SK-N-SH (cell line): ENCODE measurements at regions not wholly inside any gene's neighbourhood (a gene's known extent, or its start where the extent isn't known, plus 50 kb on each side); places are given as distances from the start of the nearest gene placed in this dataset.

Experiments
- CTCF ChIA-PET: fragments of 300-600, 350-600 bp; formaldehyde crosslinking; extraction: SDS; loops from one replicate; lab custom pipeline; 2021; lab: Yijun Ruan, JAX
- POLR2A ChIA-PET: fragments of 350-600 bp; sonication (Branson Sonifier 250); formaldehyde crosslinking; extraction: SDS; loops from one replicate; lab custom pipeline; 2020; ENCODE audit warnings: antibody characterized with exemption, inconsistent platforms; lab: Yijun Ruan, JAX
- DNase-seq: peaks from one replicate; pipeline ENCODE4 v3.0.0; 2012
- H2AFZ ChIP-seq: fragments of 200-600 bp; sonication (generic); 2 replicates; pipeline ENCODE4 v1.8.1; 2016; ENCODE audit warnings: antibody characterized with exemption, mild to moderate bottlenecking, low read depth
- H3F3A ChIP-seq: fragments of 200-600 bp; sonication (generic); replicated peaks from 2 replicates; pipeline ENCODE3; 2016; ENCODE audit warnings: antibody characterized with exemption, mild to moderate bottlenecking; ENCODE audit not compliant: insufficient read depth
- H3K27ac ChIP-seq, 2 experiments: fragments of 200-500 bp in 1 of 2; fragments of 200-600 bp in 1 of 2; sonication (Bioruptor generic) in 1 of 2; sonication (generic), shearing (Covaris generic) in 1 of 2; 2 replicates each; pipeline versions ENCODE4 v1.5.1 to v1.6.1; 2014 to 2016; ENCODE audit warnings: low read depth in 2 of 2, inconsistent platforms in 1 of 2, low read length in 1 of 2, mild to moderate bottlenecking in 1 of 2, mixed read lengths in 1 of 2
- H3K27me3 ChIP-seq: fragments of 200-600 bp; sonication (generic), shearing (Covaris generic); 2 replicates; pipeline ENCODE4 v1.6.1; 2016; ENCODE audit warnings: mixed run types; ENCODE audit not compliant: insufficient read depth
- H3K36me3 ChIP-seq, 2 experiments: fragments of 200-500 bp in 1 of 2; fragments of 200-600 bp in 1 of 2; sonication (Bioruptor generic) in 1 of 2; sonication (generic) in 1 of 2; replicated peaks in 1 of 2; 2 replicates each; pipeline versions ENCODE3 to v1.5.1; 2014 to 2016; ENCODE audit warnings: low read length in 1 of 2, mild to moderate bottlenecking in 1 of 2; ENCODE audit not compliant: insufficient read depth in 2 of 2, control insufficient read depth in 1 of 2
- H3K4me1 ChIP-seq, 2 experiments: fragments of 200-500 bp in 1 of 2; fragments of 200-600 bp in 1 of 2; sonication (Bioruptor generic) in 1 of 2; sonication (generic), shearing (Covaris generic) in 1 of 2; 2 replicates each; pipeline versions ENCODE4 v1.5.1 to v1.6.1; 2014 to 2016; ENCODE audit warnings: low read depth in 1 of 2, low read length in 1 of 2, mixed run types in 1 of 2; ENCODE audit not compliant: insufficient read depth in 2 of 2, control insufficient read depth in 1 of 2
- H3K4me2 ChIP-seq: fragments of 200-600 bp; sonication (generic), shearing (Covaris generic); 2 replicates; pipeline ENCODE4 v1.6.1; 2017; ENCODE audit warnings: mixed run types
- H3K4me3 ChIP-seq, 2 experiments: fragments of 200-500 bp in 1 of 2; fragments of 200-600 bp in 1 of 2; sonication (Bioruptor generic) in 1 of 2; sonication (generic), shearing (Covaris generic) in 1 of 2; 2 replicates each; pipeline versions ENCODE4 v1.5.1 to v1.8.1; 2014 to 2016; ENCODE audit warnings: low read depth in 2 of 2, inconsistent platforms in 1 of 2, low read length in 1 of 2, mild to moderate bottlenecking in 1 of 2, mixed read lengths in 1 of 2, moderate library complexity in 1 of 2
- H3K79me2 ChIP-seq: fragments of 200-600 bp; sonication (generic); 2 replicates; pipeline ENCODE4 v1.8.1; 2017; ENCODE audit warnings: mild to moderate bottlenecking; ENCODE audit not compliant: insufficient read depth
- H3K9ac ChIP-seq: fragments of 200-600 bp; sonication (generic); 2 replicates; pipeline ENCODE4 v1.6.1; 2017; ENCODE audit warnings: mixed run types
- H3K9me2 ChIP-seq: fragments of 200-600 bp; sonication (generic); 2 replicates; pipeline ENCODE4 v1.6.1; 2017; ENCODE audit warnings: mixed run types
- H3K9me3 ChIP-seq: fragments of 200-600 bp; sonication (generic); 2 replicates; pipeline ENCODE4 v1.6.1; 2017; ENCODE audit warnings: mixed run types, mild to moderate bottlenecking, moderate library complexity
- H4K20me1 ChIP-seq: fragments of 200-600 bp; sonication (generic); 2 replicates; pipeline ENCODE4 v1.6.1; 2017; ENCODE audit warnings: mild to moderate bottlenecking, mixed run types; ENCODE audit not compliant: insufficient read depth
- ELF1 ChIP-seq: IDR thresholded peaks from 2 replicates; pipeline ENCODE4 v1.4.0; 2012
- EP300 ChIP-seq, 2 experiments: IDR thresholded peaks; 2 replicates each; pipeline versions ENCODE4 v1.4.0 to v1.6.1; 2012; ENCODE audit warnings: borderline replicate concordance in 1 of 2, low read depth in 1 of 2, low read length in 1 of 2
- EZH2phosphoT487 ChIP-seq: fragments of 200-600 bp; sonication (generic); IDR thresholded peaks from 2 replicates; pipeline ENCODE4 v1.6.1; 2017; ENCODE audit warnings: low read depth, mixed run types, mild to moderate bottlenecking, antibody characterized with exemption, moderate library complexity, borderline replicate concordance
- FOXJ3 ChIP-seq: sonication (generic); formaldehyde crosslinking; IDR thresholded peaks from 2 replicates; pipeline ENCODE4 v1.5.1; 2020; ENCODE audit warnings: mild to moderate bottlenecking, missing genetic modification reagents
- FOXM1 ChIP-seq: IDR thresholded peaks from 2 replicates; pipeline ENCODE4 v1.4.0; 2012; ENCODE audit warnings: low read depth, mild to moderate bottlenecking
- GATA2 ChIP-seq: sonication (generic); formaldehyde crosslinking; IDR thresholded peaks from 2 replicates; pipeline ENCODE4 v1.5.0; 2020; ENCODE audit warnings: mild to moderate bottlenecking, missing genetic modification reagents
- JUND ChIP-seq: IDR thresholded peaks from 2 replicates; pipeline ENCODE4 v1.4.0; 2012
- MAX ChIP-seq: IDR thresholded peaks from 2 replicates; pipeline ENCODE4 v1.4.0; 2012; ENCODE audit warnings: low read depth
- MXI1 ChIP-seq: IDR thresholded peaks from 2 replicates; pipeline ENCODE4 v1.6.1; 2012; ENCODE audit warnings: mild to moderate bottlenecking, low read depth, low read length, improper control_type of control experiment
- NRF1 ChIP-seq: IDR thresholded peaks from 2 replicates; pipeline ENCODE4 v1.6.1; 2012; ENCODE audit warnings: low read depth, mild to moderate bottlenecking, low read length
- POLR2AphosphoS5 ChIP-seq: IDR thresholded peaks from 2 replicates; pipeline ENCODE4 v1.6.1; 2012; ENCODE audit warnings: low read depth, low read length
- RCOR1 ChIP-seq: fragments of 150-350 bp; IDR thresholded peaks from 2 replicates; pipeline ENCODE4 v1.6.1; 2017; ENCODE audit warnings: antibody characterized with exemption, low read length
- REST ChIP-seq: IDR thresholded peaks from 2 replicates; pipeline ENCODE4 v1.6.1; 2012; ENCODE audit warnings: mild to moderate bottlenecking, low read depth, low read length, moderate library complexity
- RXRA ChIP-seq: IDR thresholded peaks from 2 replicates; pipeline ENCODE4 v1.4.0; 2012; ENCODE audit warnings: low read depth, mild to moderate bottlenecking, borderline replicate concordance
- SIN3A ChIP-seq: IDR thresholded peaks from 2 replicates; pipeline ENCODE4 v1.6.1; 2012; ENCODE audit warnings: low read depth, mild to moderate bottlenecking, low read length, moderate library complexity, borderline replicate concordance
- TAF1 ChIP-seq: IDR thresholded peaks from 2 replicates; pipeline ENCODE4 v1.6.1; 2012; ENCODE audit warnings: low read depth, mild to moderate bottlenecking, low read length, moderate library complexity, borderline replicate concordance
- TCF12 ChIP-seq: IDR thresholded peaks from 2 replicates; pipeline ENCODE4 v1.4.0; 2012
- TEAD4 ChIP-seq: IDR thresholded peaks from 2 replicates; pipeline ENCODE4 v1.4.0; 2012; ENCODE audit warnings: mild to moderate bottlenecking, borderline replicate concordance; ENCODE audit not compliant: insufficient read depth
- YY1 ChIP-seq: IDR thresholded peaks from 2 replicates; pipeline ENCODE4 v1.4.0; 2012; ENCODE audit warnings: low read depth, mild to moderate bottlenecking
- ZBTB33 ChIP-seq: IDR thresholded peaks from 2 replicates; pipeline ENCODE4 v1.4.0; 2012; ENCODE audit warnings: low read depth, borderline replicate concordance
- WGBS: methylation state at CpG from one replicate; pipeline ENCODE4 v1.1.6; 2017; ENCODE audit warnings: low lambda C conversion rate; 5-methylcytosine and 5-hydroxymethylcytosine counted together
- TF ChIP-seq, protein P1 (sequence below): fragments of 150-350 bp; IDR thresholded peaks from 2 replicates; pipeline ENCODE4 v1.6.1; 2016; ENCODE audit warnings: mild to moderate bottlenecking, low read depth, low read length
- TF ChIP-seq, protein P2 (sequence below): fragments of 200-600 bp; sonication (generic); IDR thresholded peaks from 2 replicates; pipeline ENCODE4 v1.6.1; 2017; ENCODE audit warnings: antibody characterized with exemption, mild to moderate bottlenecking, moderate library complexity

GRCh38 chr18:39647627-39648534 lies 2082.3 kb upstream of the CELF4 start (continued):
- TF ChIP-seq REST: no peak
- no peak for TF ChIP-seq TAF1
- no peak for TF ChIP-seq GATA2 (CRISPR knock-in tag)
- no peak for TF ChIP-seq RCOR1
- TF ChIP-seq, protein P1, sequence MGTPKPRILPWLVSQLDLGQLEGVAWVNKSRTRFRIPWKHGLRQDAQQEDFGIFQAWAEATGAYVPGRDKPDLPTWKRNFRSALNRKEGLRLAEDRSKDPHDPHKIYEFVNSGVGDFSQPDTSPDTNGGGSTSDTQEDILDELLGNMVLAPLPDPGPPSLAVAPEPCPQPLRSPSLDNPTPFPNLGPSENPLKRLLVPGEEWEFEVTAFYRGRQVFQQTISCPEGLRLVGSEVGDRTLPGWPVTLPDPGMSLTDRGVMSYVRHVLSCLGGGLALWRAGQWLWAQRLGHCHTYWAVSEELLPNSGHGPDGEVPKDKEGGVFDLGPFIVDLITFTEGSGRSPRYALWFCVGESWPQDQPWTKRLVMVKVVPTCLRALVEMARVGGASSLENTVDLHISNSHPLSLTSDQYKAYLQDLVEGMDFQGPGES: no peak
- no peak for TF ChIP-seq EP300 (IDR thresholded peaks at IDR 0.05; ENCODE audit: borderline replicate concordance in 1 of 2, low read depth in 1 of 2, low read length in 1 of 2)
- TF ChIP-seq, protein P2, sequence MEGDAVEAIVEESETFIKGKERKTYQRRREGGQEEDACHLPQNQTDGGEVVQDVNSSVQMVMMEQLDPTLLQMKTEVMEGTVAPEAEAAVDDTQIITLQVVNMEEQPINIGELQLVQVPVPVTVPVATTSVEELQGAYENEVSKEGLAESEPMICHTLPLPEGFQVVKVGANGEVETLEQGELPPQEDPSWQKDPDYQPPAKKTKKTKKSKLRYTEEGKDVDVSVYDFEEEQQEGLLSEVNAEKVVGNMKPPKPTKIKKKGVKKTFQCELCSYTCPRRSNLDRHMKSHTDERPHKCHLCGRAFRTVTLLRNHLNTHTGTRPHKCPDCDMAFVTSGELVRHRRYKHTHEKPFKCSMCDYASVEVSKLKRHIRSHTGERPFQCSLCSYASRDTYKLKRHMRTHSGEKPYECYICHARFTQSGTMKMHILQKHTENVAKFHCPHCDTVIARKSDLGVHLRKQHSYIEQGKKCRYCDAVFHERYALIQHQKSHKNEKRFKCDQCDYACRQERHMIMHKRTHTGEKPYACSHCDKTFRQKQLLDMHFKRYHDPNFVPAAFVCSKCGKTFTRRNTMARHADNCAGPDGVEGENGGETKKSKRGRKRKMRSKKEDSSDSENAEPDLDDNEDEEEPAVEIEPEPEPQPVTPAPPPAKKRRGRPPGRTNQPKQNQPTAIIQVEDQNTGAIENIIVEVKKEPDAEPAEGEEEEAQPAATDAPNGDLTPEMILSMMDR: no peak
- TF ChIP-seq TCF12: no peak
- no peak for TF ChIP-seq JUND
- no peak for TF ChIP-seq TEAD4
- no peak for TF ChIP-seq EZH2phosphoT487
- TF ChIP-seq, all 33 proteins: peak for 0

- H3K9me3 ChIP-seq: no peaks in the 10 kb centered on the region
- no peaks in the 10 kb centered on the region for H4K20me1 ChIP-seq
- no peaks in the 10 kb centered on the region for H3K79me2 ChIP-seq
- no peaks in the 10 kb centered on the region for H3K27me3 ChIP-seq
- H3K4me1 ChIP-seq: no peaks in the 10 kb centered on the region
- H2AFZ ChIP-seq: no peak overlapping the region
- ChIA-PET POLR2A (no interaction called here), CTCF (no interaction called here)
- 24% methylated on average over 1 of the region's 1 CpG for WGBS
- no peaks in the 10 kb centered on the region for H3K9me2 ChIP-seq
- H3K4me3 ChIP-seq: no peak overlapping the region
- no peaks in the 10 kb centered on the region for H3F3A ChIP-seq
- H3K36me3 ChIP-seq: no peaks in the 10 kb centered on the region
- no peak for DNase-seq
- no peak overlapping the region for H3K27ac ChIP-seq
- H3K9ac ChIP-seq: no peak overlapping the region
- H3K4me2 ChIP-seq: no peak overlapping the region
- TF ChIP-seq ZBTB33 (no peak), FOXJ3 (CRISPR knock-in tag) (no peak), MAX (no peak), RXRA (no peak), TEAD4 (no peak), NRF1 (no peak), ELF1 (no peak), RCOR1 (no peak), YY1 (no peak), POLR2AphosphoS5 (no peak), FOXM1 (no peak), MXI1 (no peak), SIN3A (no peak)
These were observed 2072.6 kb upstream of the CELF4 start for GRCh38 chr18:39638224-39638623.
